Fibroblast of skin of right biceps (primary cell): ENCODE measurements at regions not wholly inside any gene's neighbourhood (a gene's known extent, or its start where the extent isn't known, plus 50 kb on each side); places are given as distances from the start of the nearest gene placed in this dataset.
"Not testable (repeated sequence)": the region's sequence is repeated elsewhere in the genome, so short reads cannot be mapped to it uniquely, and the experiment has no call there.

ENCODE experiments used
- DNase-seq: peaks from one replicate; pipeline ENCODE4 v3.0.0-alpha.2; 2013

DNA sequence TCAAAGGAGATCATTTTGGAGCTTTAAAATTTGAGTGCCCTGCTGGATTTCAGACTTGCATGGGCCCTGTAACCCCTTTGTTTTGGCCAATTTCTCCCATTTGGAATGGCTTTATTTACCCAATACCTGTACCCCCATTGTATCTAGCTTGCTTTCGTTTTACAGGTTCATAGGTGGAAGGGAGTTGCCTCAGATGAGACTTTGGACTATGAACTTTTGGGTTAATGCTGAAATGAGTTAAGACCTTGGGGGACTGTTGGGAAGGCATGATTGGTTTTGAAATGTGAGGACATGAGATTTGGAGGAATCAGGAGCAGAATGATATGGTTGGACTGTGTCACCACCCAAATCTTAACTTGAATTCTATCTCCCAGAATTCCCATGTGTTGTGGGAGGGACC is 250.6 kb downstream of the MFSD1 start:
- not testable (repeated sequence) for DNase-seq

GRCh38 chr3:159057621-159058020 is 255.8 kb downstream of the MFSD1 start:
- peak; percentile 16 for DNase-seq

DNA sequence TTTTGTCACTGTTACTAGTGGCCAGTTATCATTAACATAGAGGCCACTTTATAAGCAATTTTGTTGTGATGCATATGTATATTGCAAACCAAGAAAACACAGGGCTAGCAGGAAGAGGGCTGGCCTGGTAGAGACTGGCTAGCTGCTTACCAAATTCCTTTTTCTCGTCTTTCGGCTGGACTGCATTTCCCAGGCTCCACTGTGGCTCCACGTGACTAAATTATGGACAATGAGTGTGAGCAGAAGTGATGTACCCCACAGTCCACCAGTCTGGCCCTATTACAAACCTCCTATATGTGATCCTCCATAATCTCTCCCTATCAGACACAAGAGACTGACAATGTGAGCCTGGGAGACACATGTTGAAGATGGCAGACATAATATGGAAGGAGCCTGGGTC is 257.0 kb downstream of the MFSD1 start:
- DNase-seq = no peak

DNA sequence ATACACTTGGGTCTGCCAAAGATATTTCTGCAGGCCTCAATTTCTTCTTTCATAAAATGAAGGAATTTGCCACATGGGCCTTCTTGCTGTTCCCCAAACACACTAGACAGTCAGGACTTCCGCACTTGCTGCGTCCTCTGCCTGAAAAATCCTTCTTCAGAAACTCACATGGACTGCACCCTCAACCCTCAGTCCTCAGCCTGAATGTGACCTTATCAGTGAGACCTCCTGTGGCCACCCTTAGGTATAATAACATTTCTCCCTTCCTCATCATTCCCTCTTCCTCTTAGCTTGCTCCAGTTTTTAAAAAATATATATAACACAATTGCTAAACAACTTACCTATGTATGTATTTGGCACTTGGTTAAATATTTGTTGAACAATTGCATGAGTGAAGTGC is 257.5 kb downstream of the MFSD1 start:
- DNase-seq = no peak

GRCh38 chr3:159062734-159063410 is 261.0 kb downstream of the MFSD1 start:
- DNase-seq = no peak

- peak; percentile 3 for DNase-seq
Measured at GRCh38 chr3:159069091-159069490, 267.2 kb downstream of the MFSD1 start, which contains the start of gene IQCJ. IQCJ (plus strand) TSS chr3:159069319.

- no peak for DNase-seq
Measured at GRCh38 chr3:159069866-159070425, 268.1 kb downstream of the MFSD1 start.

DNA sequence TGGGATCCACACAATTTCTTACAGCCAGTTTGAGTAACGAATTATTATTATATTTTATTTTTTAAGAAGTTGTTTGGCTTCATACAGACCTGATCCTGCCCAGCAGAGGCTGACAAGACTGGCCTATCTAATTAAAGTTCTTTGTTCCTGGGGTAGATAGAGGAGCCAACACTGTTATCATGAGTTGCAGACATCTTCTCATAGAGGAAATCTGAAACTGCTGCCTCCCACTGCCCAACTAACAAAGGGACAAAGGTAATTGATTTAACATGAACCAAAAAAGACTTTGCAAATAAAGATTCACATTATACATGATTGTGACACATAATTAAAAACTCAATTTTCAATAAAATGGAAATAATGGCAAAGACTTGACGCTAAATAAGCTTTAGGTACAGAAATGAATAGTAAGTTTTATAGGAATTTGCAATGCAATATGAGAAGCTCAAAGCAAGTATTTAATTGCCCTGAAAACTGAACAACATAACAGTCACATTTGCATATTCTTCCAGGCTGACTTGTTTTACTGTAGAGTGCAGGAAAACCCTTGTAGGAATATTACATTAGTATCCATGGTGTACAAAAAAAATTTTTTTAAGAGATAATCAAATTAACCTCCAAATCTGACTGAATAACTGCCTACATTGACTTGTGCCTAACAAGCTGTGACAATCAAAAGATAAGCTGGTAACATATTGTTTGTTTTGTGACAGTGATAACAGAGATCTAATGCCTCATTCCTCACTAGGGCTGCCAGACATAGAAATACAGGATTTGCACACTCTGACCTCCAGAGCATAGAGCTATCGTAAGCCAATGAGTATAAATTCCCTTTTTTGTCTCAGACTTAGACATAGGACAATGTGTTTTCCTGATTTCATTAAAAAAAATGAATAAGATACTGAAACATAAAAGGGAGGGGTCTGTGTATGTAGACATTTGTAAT is 273.2 kb downstream of the MFSD1 start:
- no peak for DNase-seq

DNA sequence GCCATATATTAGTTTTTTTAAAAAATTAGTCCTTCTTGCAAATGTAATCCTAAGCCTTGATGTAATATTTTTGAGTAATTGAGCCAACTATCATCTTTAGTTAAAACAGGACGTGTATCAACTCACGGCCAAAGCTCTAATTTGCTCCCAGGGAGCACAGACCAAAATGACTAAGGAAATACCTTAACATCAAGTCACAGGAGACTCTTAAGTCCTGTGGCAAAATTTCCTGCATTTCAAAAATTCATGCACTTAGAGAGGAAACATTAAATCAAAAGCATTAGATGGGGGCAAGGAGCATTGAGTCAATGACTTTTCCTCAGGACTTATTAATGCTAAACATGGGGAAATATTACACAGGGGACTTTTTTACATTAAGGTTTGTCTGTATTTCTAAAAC is 276.0 kb downstream of the MFSD1 start:
- peak; percentile 95 for DNase-seq

- no peak for DNase-seq
Measured at GRCh38 chr3:159080256-159080655, 278.4 kb downstream of the MFSD1 start.

DNA sequence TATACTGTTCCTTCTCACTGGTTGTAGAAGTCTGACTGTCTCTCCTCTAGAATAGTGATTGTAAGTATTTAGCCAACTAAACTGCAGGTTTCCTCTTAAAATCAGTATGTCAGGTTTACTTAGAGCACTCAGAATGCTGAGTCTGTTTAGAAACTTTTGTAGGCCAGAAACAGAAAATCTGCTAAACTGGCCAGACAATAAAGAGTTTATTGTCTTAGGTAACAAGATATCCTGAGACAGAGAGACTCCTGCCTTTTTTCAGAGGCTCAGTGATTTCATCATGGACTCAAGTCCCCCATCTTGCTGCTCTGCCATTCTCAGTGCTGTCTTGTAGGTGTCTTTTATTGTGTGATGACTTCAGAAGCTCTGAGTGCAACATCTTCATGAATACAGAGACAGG is 279.0 kb downstream of the MFSD1 start:
- no peak for DNase-seq

GRCh38 chr3:159082519-159082918 is 280.7 kb downstream of the MFSD1 start:
- DNase-seq = peak; percentile 94

- no peak for DNase-seq
Measured at GRCh38 chr3:159091936-159092335, 290.1 kb downstream of the MFSD1 start.

DNA sequence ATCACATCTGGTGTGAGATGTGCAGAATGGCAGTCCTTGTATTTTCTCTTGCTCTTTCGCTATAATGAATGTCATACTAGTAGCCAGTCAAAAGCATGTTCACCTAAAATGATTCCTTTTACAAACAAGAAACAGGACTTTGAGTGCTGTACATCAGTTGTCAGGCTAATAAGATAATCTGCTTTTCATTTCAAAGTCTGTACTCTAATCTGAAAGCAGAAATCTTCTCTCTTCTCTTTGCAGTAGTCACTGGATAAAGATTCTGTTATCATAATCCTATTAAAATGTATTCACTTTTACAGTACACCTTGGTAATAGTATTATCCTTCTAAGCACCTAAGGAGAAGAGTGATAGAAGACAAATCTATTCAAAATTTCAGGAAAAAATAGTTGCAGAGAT is 300.1 kb downstream of the MFSD1 start:
- no peak for DNase-seq

DNA sequence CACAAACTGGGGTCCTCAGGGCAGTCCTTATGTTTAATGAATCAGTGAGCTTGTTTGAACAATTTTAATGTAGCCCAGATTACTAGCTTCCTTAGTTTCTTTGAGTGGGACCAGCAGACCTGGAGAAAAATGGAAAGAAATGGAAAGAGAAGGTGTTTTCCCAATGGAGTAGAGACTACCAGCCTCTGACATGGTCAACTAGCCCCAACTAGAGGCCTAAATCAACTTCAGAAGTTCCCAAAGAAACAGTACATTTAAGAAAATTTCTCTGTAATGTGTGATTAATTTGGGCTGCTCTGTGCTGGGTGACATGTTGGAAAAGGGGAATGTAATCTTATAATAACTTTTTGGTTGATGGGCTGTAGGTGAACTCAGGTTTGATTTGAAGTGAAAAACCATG is 310.9 kb downstream of the MFSD1 start:
- no peak for DNase-seq

DNA sequence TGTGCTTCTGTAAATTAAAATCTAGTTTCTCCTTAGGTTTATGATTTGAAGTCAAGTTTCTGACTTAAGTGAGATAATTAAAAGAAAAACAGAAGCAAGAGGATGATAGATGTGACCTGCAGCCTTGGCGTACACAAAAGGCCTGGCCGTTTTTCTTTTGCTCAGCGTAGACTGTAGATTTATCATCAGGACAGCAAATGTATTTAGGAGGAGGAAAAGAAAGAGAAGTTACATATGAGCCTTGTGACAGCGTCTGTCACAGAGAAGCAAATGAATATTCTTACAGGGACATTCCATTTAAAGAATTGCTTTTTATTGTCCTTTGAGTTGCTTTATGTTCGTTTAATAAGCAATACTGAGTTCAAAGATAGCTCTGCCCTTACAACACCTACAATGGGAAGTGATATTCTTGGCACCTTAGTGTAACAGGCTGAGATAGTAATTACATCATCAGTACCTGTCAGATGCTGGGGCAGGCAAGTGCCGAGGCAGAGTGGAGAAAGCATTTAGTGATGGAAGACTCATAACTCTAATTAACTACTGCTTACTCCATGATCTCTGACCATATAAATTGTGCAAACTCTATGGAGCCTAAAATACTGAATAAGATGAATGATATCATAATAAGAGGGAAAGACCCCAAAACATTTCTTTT is 311.5 kb downstream of the MFSD1 start:
- no peak for DNase-seq

- DNase-seq = no peak
Measured at GRCh38 chr3:159114582-159114981, 312.7 kb downstream of the MFSD1 start.

DNA sequence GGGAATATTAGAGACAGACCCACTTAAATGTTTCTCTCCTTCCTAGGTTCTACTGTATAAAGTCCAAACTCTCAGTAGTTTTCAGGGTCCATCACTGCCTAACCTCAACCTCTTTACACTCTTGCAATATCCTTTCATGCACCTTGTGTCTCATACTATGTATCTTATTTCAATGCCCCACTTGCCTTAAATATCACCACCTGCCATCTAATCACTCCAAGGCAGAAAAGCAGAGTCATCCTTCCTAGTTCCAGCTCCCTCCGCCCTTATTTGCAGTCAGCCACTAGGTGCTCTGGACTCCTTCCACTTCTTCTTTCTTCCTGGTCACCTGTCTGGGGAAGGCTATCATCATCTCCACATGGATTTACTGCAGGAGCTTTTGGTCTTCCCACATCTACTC is 322.0 kb downstream of the MFSD1 start:
- no peak for DNase-seq

DNA sequence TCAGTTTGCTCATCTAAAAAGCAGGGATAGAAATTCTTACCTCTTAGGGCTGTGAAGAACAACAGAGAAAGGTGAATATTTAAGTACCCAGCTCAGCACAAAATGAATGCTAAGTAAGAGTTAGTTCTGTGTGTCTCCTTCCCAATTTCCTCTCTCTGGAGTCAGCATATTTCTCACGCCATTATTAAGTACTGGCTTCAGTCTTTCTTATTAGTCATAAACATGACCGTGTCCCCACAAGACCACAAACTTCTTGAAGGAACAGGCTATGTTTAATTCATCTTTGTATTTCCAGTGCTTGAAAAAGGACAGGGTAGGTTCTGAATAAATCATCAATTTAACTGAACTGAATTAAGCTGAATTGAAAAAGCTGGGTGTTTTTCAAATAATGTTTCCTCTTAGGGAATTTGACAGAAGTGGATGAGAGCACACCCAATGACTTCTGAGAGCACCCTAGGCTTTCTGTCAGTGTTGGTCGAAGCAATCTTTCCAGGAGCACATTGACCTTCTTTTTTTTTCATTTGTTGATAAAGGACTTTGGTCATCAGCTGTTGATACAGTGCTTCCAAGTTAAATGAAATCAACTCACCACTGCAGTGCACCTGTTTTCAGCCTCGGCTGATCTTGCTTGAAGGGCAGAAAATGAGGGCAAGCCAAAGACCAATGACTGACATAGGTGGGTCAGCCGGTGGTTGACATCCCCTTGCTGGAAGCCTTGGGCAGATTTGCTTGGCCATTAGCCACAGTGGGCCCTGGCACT is 324.6 kb downstream of the MFSD1 start:
- peak; percentile 74 for DNase-seq

GRCh38 chr3:159127021-159127392 is 325.2 kb downstream of the MFSD1 start:
- no peak for DNase-seq

DNA sequence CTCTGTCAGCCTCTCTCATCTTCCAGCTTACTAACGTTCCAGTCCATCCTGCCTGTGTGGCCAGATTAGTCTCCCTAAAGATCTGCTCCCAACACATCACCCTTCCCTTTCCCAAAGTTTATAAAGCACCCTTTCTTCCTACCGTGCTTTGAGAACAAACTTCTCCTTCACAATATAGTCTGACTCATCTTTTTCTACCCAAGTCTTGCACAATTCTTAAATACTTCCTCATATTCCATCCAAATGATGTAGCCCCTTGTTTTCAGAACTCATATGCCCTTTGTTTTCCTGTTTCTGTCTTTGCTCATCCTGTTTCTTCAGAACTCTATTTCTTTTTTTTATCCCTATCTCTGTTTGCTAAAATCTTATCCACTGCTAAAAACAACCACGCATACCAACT is 326.8 kb downstream of the MFSD1 start:
- DNase-seq = peak; percentile 69

DNA sequence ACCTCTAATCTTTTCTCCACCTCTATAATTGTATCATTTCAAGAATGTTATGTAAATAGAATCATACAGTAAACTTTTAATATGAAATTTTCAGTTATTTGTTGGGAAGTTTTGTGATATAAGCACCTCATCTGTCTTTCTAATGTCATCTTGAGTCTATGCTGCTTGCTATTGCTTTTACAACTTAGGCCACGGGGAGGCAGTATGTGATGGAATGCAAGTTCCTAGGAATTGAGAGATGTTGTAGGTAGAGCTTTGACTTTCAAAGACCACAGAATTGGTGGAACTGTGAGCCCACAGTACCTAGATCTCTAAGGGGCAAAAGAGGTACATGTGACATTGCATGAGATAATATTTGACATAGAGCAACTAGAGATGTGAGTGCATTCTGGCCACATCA is 328.3 kb downstream of the MFSD1 start:
- DNase-seq = no peak

- no peak for DNase-seq
Measured at GRCh38 chr3:159131376-159131775, 329.5 kb downstream of the MFSD1 start.
